H9 (cell line): ENCODE measurements at regions not wholly inside any gene's neighbourhood (a gene's known extent, or its start where the extent isn't known, plus 50 kb on each side); places are given as distances from the start of the nearest gene placed in this dataset.
"Not testable (repeated sequence)": the region's sequence is repeated elsewhere in the genome, so short reads cannot be mapped to it uniquely, and the experiment has no call there.

Experiments
- DNase-seq: peaks from one replicate; pipeline ENCODE4 v3.0.0-alpha.2; 2017
- H2AFZ ChIP-seq: one replicate; pipeline ENCODE4 v1.6.1; 2013; ENCODE audit warnings: mild to moderate bottlenecking, low read length, control low read depth, moderate library complexity
- H2AK5ac ChIP-seq: 2 replicates; pipeline ENCODE4 v1.6.1; 2013; ENCODE audit warnings: low read length, control low read depth, mixed read lengths; ENCODE audit not compliant: insufficient read length
- H2BK120ac ChIP-seq: one replicate; pipeline ENCODE4 v1.6.1; 2013; ENCODE audit warnings: low read depth, mild to moderate bottlenecking, low read length, control low read depth, inconsistent platforms; ENCODE audit not compliant: poor library complexity, severe bottlenecking
- H2BK12ac ChIP-seq: 2 replicates; pipeline ENCODE4 v1.6.1; 2013; ENCODE audit warnings: low read length, control low read depth, mixed read lengths, low read depth; ENCODE audit not compliant: insufficient read length
- H2BK15ac ChIP-seq: 2 replicates; pipeline ENCODE4 v1.6.1; 2013; ENCODE audit warnings: low read depth, low read length, control low read depth
- H2BK20ac ChIP-seq: one replicate; pipeline ENCODE4 v1.6.1; 2013; ENCODE audit warnings: low read depth, mild to moderate bottlenecking, low read length, control low read depth, inconsistent platforms; ENCODE audit not compliant: poor library complexity, severe bottlenecking
- H2BK5ac ChIP-seq: 2 replicates; pipeline ENCODE4 v1.6.1; 2013; ENCODE audit warnings: low read length, control low read depth, mixed read lengths; ENCODE audit not compliant: insufficient read length
- H3K14ac ChIP-seq: 2 replicates; pipeline ENCODE4 v1.6.1; 2013; ENCODE audit warnings: low read length, control low read depth; ENCODE audit not compliant: insufficient read depth
- H3K18ac ChIP-seq: 2 replicates; pipeline ENCODE4 v1.6.1; 2013; ENCODE audit warnings: low read depth, mild to moderate bottlenecking, mixed read lengths, low read length, control low read depth; ENCODE audit not compliant: insufficient read length
- H3K23ac ChIP-seq: 2 replicates; pipeline ENCODE4 v1.6.1; 2013; ENCODE audit warnings: low read length, control low read depth, mixed read lengths, low read depth; ENCODE audit not compliant: insufficient read length
- H3K23me2 ChIP-seq: 2 replicates; pipeline ENCODE4 v1.6.1; 2013; ENCODE audit warnings: low read depth, mild to moderate bottlenecking, mixed read lengths, low read length, control low read depth; ENCODE audit not compliant: insufficient read length, poor library complexity, severe bottlenecking
- H3K27ac ChIP-seq: 2 replicates; pipeline ENCODE4 v1.5.1; 2013; ENCODE audit warnings: low read length, control low read depth, mixed read lengths, low read depth; ENCODE audit not compliant: insufficient read length
- H3K27me3 ChIP-seq: 2 replicates; pipeline ENCODE4 v1.6.1; 2013; ENCODE audit warnings: low read length, control low read depth, inconsistent platforms; ENCODE audit not compliant: insufficient read depth
- H3K4ac ChIP-seq: 2 replicates; pipeline ENCODE4 v1.6.1; 2013; ENCODE audit warnings: low read depth, mild to moderate bottlenecking, control low read depth, inconsistent platforms, low read length, moderate library complexity
- H3K4me1 ChIP-seq: 2 replicates; pipeline ENCODE4 v1.6.1; 2013; ENCODE audit warnings: low read length, control low read depth, inconsistent platforms; ENCODE audit not compliant: insufficient read depth
- H3K4me2 ChIP-seq: 2 replicates; pipeline ENCODE4 v1.6.1; 2013; ENCODE audit warnings: low read length, control low read depth, mixed read lengths; ENCODE audit not compliant: insufficient read length, insufficient read depth
- H3K56ac ChIP-seq: 2 replicates; pipeline ENCODE4 v1.6.1; 2013; ENCODE audit warnings: low read depth, mild to moderate bottlenecking, mixed read lengths, low read length, control low read depth; ENCODE audit not compliant: insufficient read length
- H3K79me1 ChIP-seq: 2 replicates; pipeline ENCODE4 v1.6.1; 2013; ENCODE audit warnings: low read depth, mild to moderate bottlenecking, moderate library complexity, low read length, control low read depth, inconsistent platforms; ENCODE audit not compliant: insufficient read depth, poor library complexity, severe bottlenecking
- H3K79me2 ChIP-seq: 2 replicates; pipeline ENCODE4 v1.6.1; 2013; ENCODE audit warnings: low read length, control low read depth, inconsistent platforms; ENCODE audit not compliant: insufficient read depth
- H3K9ac ChIP-seq: 2 replicates; pipeline ENCODE4 v1.6.1; 2013; ENCODE audit warnings: low read length, control low read depth, mixed read lengths; ENCODE audit not compliant: insufficient read length; ENCODE audit errors: extremely low read depth
- H3K9me3 ChIP-seq: one replicate; pipeline ENCODE4 v1.6.1; 2013; ENCODE audit warnings: low read depth, low read length, inconsistent platforms; ENCODE audit not compliant: control insufficient read depth
- H3T11ph ChIP-seq: one replicate; pipeline ENCODE4 v1.6.1; 2013; ENCODE audit warnings: mild to moderate bottlenecking, low read length, control low read depth, inconsistent platforms
- H4K20me1 ChIP-seq: one replicate; pipeline ENCODE4 v1.6.1; 2013; ENCODE audit not compliant: control insufficient read depth, insufficient read length, insufficient read depth
- H4K5ac ChIP-seq: 2 replicates; pipeline ENCODE4 v1.6.1; 2013; ENCODE audit warnings: low read depth, mild to moderate bottlenecking, mixed read lengths, low read length, control low read depth; ENCODE audit not compliant: insufficient read length
- H4K8ac ChIP-seq: replicated peaks from 2 replicates; pipeline ENCODE4 v1.6.1; 2013; ENCODE audit warnings: low read length, control low read depth, mixed read lengths, low read depth; ENCODE audit not compliant: insufficient read length
- H4K91ac ChIP-seq: 2 replicates; pipeline ENCODE4 v1.6.1; 2013; ENCODE audit warnings: low read depth, mild to moderate bottlenecking, moderate library complexity, mixed read lengths, low read length, control low read depth; ENCODE audit not compliant: insufficient read length
- H3K27ac Mint-ChIP-seq, 3 experiments: 2 replicates in 2 of 3; 3 replicates in 1 of 3; pipeline ENCODE4 v1.8.0; 2020 to 2021; ENCODE audit warnings: mixed read lengths in 3 of 3, mild to moderate bottlenecking in 1 of 3, moderate library complexity in 1 of 3
- H3K27me3 Mint-ChIP-seq: 2 replicates; pipeline ENCODE4 v1.8.0; 2021; ENCODE audit warnings: low read depth, mild to moderate bottlenecking, moderate library complexity, mixed read lengths
- H3K36me3 Mint-ChIP-seq, 3 experiments: 2 replicates in 2 of 3; 3 replicates in 1 of 3; pipeline ENCODE4 v1.8.0; 2020 to 2021; ENCODE audit warnings: low read depth in 3 of 3, mixed read lengths in 3 of 3; ENCODE audit not compliant: insufficient read depth in 1 of 3
- H3K4me1 Mint-ChIP-seq, 2 experiments: 2 replicates each; pipeline ENCODE4 v1.8.0; 2020; ENCODE audit warnings: mixed read lengths in 2 of 2
- H3K4me3 Mint-ChIP-seq, 2 experiments: 2 replicates in 1 of 2; 3 replicates in 1 of 2; pipeline ENCODE4 v1.8.0; 2020 to 2021; ENCODE audit warnings: mild to moderate bottlenecking in 2 of 2, mixed read lengths in 2 of 2, moderate library complexity in 1 of 2
- H3K9me3 Mint-ChIP-seq, 2 experiments: 2 replicates in 1 of 2; 3 replicates in 1 of 2; pipeline ENCODE4 v1.8.0; 2020; ENCODE audit warnings: mild to moderate bottlenecking in 2 of 2, mixed read lengths in 2 of 2, moderate library complexity in 1 of 2
- WGBS: extraction: QIAGEN DNeasy Blood & Tissue Kit; methylation state at CpG from one replicate; pipeline ENCODE4 v1.1.7; 2013; ENCODE audit warnings: missing lambda C conversion rate, low lambda C conversion rate, mixed read lengths; ENCODE audit not compliant: insufficient read length; ENCODE audit errors: extremely low coverage; 5-methylcytosine and 5-hydroxymethylcytosine counted together

- H3K27ac ChIP-seq, H3T11ph ChIP-seq, H2BK5ac ChIP-seq, H2BK20ac ChIP-seq, H3K56ac ChIP-seq, H3K23me2 ChIP-seq, H3K79me2 ChIP-seq, H3K9me3 ChIP-seq, H3K4me2 ChIP-seq, H2BK12ac ChIP-seq, H3K4me1 ChIP-seq, H3K9me3 Mint-ChIP-seq, H2BK120ac ChIP-seq, H4K20me1 ChIP-seq, H2AFZ ChIP-seq, H4K5ac ChIP-seq, H4K8ac ChIP-seq, H2BK15ac ChIP-seq, H3K23ac ChIP-seq, H3K36me3 Mint-ChIP-seq, H3K27me3 ChIP-seq, H3K4ac ChIP-seq, H3K79me1 ChIP-seq, H3K27me3 Mint-ChIP-seq, H2AK5ac ChIP-seq, H4K91ac ChIP-seq: not testable (repeated sequence)
- peak overlapping the region; percentile 94 for H3K14ac ChIP-seq
- Mint-ChIP-seq H3K4me3 (peak overlapping the region; percentile 75 to 87), H3K4me1 (peaks cover 5 to 11% of the 10 kb centered on the region in 2 experiments; a peak in 3 of 4 replicates), H3K27ac (peak overlapping the region in 1 of 3 experiments; percentile 45; a peak in 1 of 7 replicates)
- H3K18ac ChIP-seq: peak overlapping the region; percentile 28
- H3K9ac ChIP-seq: peak overlapping the region; percentile 25
- WGBS: no CpG with 5 or more reads among the region's 66 CpGs
- peak; percentile 59 for DNase-seq
Measured at GRCh38 chr7:32727483-32728411, 163.8 kb downstream of the KBTBD2 start.

GRCh38 chr7:32722837-32723236 lies 168.7 kb downstream of the KBTBD2 start:
- H3K23me2 ChIP-seq, H3K23ac ChIP-seq, H2AK5ac ChIP-seq, H3K36me3 Mint-ChIP-seq, H3K4ac ChIP-seq, H3K79me1 ChIP-seq, H3K4me3 Mint-ChIP-seq, H2BK5ac ChIP-seq, H3K27ac ChIP-seq, H3K18ac ChIP-seq, H3K56ac ChIP-seq, DNase-seq, H3K4me1 Mint-ChIP-seq, H3K14ac ChIP-seq, H3K79me2 ChIP-seq, H3K27me3 Mint-ChIP-seq, H2BK20ac ChIP-seq, H2AFZ ChIP-seq, H4K5ac ChIP-seq, H3K9ac ChIP-seq, H4K8ac ChIP-seq, H3K4me2 ChIP-seq, H4K20me1 ChIP-seq, H3K4me1 ChIP-seq, H2BK12ac ChIP-seq, H2BK15ac ChIP-seq, H4K91ac ChIP-seq, H3K9me3 Mint-ChIP-seq, H3K9me3 ChIP-seq, H3K27ac Mint-ChIP-seq, H3K27me3 ChIP-seq, H2BK120ac ChIP-seq, H3T11ph ChIP-seq: not testable (repeated sequence)
- no CpG with 5 or more reads among the region's 4 CpGs for WGBS
